ENCODE measurements at regions not wholly inside any gene's neighbourhood (a gene's known extent, or its start where the extent isn't known, plus 50 kb on each side); places are given as distances from the start of the nearest gene placed in this dataset.

DNA sequence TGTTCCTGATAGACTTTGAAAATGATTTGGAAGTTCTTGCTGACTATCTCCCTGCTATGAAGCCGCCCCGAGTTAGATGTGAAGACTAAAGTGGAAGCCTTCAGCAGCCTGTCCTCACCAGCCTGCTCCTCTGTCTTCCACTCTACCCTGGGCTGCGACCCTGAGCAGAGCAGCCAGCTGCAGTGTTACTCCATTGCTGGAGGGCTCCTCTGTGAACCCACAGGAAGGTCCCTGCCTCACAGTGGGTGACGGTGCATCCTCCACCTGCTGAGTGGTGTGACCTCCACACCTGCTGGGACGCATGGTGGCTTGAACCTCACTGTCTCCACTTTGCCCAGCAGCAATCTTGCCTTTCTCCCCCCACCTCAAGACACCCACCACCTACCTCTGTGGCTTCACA, 116.4 kb downstream of the IRS2 start:
- no peak for DNase-seq

- no peak for DNase-seq
Observed at GRCh38 chr13:109669234-109669612, 117.2 kb downstream of the IRS2 start.

- no peak for DNase-seq
Observed at GRCh38 chr13:109668433-109669233, 117.8 kb downstream of the IRS2 start.

DNA sequence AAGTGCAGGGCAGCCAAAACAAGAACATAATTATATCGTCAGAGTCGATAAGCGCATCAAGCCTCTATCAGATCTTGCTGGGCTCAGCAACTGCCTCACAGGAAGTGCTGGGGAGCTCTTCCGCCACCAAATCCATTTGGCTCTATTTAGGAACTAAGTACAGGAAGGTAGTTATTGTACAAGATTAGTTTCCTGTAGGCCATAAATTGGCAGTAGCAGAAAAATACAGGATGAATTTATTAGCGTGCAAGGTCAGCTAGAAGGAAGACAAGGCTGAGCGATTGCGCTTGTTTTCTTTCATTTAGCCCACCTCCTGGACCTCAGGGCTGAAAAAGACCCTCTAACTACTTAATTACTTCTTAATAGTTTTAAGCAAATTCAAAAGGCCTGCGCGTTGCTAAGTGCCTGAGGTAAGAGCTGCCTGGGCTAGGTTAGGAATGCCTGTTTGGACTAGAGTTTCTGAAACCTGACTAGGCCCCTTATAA, 118.5 kb downstream of the IRS2 start:
- no peak for DNase-seq

- DNase-seq, result no peak
Observed at GRCh38 chr13:109667056-109667455, 119.3 kb downstream of the IRS2 start.

DNA sequence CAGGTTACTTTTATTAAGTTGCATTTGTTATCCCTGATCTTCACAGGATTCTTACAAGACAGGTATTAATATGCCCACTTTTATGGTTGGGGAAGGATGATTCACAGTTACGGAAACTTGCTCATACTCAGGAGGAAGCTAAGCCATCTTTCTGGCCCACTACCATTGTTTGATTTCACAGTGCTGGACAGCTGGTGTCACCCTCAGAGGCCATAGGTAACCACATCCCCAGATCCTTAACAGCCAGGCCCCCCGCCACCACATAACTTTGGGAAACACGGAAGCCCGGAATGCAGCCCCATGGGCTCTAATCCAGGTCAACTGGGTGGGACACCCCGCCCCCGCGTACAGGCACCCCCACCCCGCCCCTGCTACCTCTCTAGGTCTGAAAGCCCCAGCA, 119.7 kb downstream of the IRS2 start:
- no peak for DNase-seq

DNA sequence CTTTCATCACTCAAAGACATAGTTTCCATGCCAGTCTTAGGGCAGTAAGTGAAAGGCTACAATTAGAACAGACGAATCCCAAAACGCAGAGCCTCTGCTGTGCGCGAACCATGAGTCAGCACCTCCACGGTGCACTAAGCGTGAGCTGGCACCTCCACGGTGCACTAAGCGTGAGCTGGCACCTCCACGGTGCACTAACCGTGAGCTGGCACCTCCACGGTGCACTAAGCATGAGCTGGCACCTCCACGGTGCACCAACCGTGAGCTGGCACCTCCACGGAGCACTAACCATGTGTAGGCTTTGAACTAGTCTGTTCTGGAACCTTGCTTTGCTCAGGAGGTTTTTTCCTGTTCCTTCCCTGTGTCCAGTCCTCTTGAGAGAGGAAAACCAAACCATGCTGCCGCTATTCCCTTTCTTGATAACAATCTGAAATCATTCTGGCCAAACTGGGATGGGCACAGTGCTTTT, 120.6 kb downstream of the IRS2 start:
- DNase-seq, result no peak

DNA sequence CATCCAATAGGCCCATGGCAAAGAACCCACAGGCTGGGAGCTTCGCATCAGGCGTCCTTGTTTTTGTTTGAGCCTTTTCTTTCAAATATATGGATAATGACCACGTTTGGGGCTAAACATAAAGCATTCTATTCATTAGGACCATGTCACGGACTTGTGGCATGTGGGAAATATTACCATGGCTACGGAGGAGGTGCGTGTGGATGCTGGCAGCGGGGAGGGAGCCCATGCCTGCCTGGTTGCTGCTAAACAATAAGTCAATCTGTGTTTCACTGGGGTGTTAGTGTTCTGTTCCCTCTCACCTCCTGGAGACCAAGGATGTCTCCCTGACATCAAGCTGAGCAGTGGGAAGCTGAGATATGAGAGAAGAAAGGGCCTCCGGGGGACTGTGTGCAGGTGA, 121.1 kb downstream of the IRS2 start:
- DNase-seq, result no peak

DNA sequence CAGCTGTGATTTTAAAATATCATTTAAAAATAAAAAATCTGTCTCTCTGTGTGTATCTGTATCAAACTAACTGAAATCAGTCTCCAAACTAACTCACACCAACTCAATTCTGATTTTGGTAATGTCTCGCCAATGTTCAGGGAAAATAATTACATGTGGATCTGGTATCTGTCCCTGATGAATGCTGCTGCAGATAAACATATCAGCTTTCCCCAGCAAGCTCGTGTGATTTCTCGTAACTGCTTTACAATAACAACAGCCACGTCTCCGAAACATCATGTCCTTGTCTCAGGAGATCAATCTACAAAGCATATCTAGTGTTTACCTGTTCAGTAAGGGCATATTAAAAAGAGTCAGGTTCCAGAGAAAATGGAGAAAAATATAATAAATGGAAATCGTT, 129.0 kb downstream of the IRS2 start:
- DNase-seq, result no peak

DNA sequence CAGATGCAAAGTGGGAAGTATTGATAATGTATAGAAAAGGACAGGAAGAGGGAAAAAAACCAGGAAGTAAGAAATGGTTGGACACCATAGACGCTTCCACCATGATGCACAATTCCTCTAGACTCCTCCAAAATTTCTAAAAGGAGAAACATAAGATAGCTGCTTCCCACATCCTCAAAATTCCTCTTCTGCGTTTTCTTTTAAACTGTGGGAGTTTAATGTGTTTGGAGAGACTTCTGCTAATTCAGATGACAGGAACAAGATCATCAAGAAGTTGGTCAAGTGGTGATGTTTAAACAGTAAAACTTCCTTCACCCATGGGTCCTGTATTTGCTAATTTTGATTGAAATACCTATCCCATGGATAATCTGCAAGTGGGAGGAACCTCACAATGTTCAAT, 130.2 kb downstream of the IRS2 start:
- no peak for DNase-seq

- no peak for DNase-seq
Observed at GRCh38 chr13:109655611-109656010, 130.8 kb downstream of the IRS2 start.

- DNase-seq, result no peak
Observed at GRCh38 chr13:109655206-109655600, 131.2 kb downstream of the IRS2 start.

- no peak for DNase-seq
Observed at GRCh38 chr13:109654341-109655205, 131.8 kb downstream of the IRS2 start.

- DNase-seq, result no peak
Observed at GRCh38 chr13:109652531-109652930, 133.9 kb downstream of the IRS2 start.

GRCh38 chr13:109651854-109652253, 134.5 kb downstream of the IRS2 start:
- DNase-seq, result no peak

DNA sequence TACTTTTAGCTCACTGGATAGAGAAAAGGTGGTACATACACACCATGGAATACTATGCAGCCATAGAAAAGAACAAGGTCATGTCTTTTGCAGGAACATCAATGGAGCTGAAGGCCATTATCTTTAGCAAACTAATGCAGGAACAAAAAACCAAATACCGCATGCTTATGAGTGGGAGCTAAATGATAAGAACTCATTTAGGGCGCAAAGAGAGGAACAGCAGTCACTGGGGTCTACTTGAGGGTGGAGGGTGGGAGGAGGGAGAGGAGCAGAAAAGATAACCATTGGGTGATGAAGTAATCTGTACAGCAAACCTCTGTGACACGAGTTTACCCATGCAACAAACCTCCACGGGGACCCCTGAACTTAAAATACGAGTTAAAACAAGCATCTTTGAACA, 135.1 kb downstream of the IRS2 start:
- no peak for DNase-seq

DNA sequence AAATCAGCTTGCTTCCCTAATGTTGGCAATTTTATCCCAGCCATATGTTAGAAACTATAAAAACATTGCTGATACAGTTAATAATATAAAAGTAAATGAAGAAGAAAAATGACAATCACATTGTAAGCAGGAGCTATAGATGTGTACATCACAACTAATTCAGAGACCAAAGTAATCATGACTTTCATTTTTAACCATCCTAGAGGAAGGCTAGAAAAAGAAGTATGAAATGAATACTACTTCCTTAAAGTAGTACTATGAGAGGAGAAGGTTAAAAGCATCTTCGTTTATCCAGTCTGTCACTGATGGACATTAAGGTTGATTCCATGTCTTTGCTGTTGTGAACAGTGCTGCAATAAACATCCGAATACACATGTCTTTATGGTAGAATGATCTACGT, 135.5 kb downstream of the IRS2 start:
- no peak for DNase-seq

GRCh38 chr13:109649713-109650112, 136.7 kb downstream of the IRS2 start:
- no peak for DNase-seq

GRCh38 chr13:109647699-109648098, 138.7 kb downstream of the IRS2 start:
- DNase-seq, result no peak

DNA sequence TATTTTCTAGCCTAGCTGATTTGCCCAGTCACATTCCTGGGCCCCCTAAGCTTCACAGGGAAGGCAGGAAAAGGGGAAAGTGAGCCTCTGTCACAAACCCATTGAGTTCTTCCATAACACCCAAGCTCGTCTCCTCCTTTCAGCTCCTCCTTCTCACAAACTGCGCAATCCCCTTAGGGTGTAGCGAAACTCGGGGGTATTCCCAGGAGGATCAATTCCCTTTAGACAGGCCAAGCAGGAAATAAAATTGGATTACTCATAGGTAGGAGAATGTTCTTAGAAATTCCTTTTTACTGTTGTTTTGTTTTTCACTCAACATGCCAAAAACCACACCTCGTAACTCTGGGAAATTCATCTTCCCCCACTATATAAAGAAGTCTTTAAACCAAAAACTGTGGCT, 139.3 kb downstream of the IRS2 start:
- DNase-seq, result no peak

DNA sequence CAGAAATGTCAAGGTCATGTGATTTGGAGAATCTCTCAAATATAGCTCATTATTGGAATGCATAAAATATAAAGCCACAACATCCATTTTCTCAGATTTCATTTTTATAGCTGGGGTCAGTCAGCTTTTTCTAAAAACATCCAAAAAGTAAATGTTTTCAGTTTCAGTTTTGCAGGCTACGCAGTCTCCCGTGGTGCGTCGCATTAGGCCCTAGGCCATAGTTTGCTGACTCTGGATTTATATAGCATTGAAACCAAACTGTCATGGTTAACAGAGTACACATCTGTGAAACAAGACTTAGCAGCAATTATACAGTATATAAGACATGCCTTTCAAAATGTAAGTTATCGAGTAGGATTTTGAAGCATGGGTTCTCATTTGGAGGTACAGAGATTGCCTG, 140.0 kb downstream of the IRS2 start:
- DNase-seq, result no peak

DNA sequence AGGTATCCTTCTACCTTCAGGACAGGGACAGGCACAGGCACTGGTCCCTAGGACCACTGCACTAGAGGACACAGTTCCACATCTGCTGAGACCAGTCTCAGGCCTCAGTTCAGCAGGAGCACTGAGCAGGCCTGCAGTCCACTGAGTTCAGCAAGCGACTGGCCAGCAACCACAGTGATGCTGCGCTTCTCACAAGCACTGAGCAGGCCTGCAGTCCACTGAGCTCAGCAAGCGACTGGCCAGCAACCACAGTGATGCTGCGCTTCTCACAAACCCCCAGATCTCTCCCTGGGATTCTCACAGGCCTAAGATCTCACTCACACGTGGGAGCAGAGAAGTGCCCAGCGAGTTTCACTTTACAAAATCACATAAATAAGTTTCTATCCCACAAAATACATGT, 140.6 kb downstream of the IRS2 start:
- no peak for DNase-seq

DNA sequence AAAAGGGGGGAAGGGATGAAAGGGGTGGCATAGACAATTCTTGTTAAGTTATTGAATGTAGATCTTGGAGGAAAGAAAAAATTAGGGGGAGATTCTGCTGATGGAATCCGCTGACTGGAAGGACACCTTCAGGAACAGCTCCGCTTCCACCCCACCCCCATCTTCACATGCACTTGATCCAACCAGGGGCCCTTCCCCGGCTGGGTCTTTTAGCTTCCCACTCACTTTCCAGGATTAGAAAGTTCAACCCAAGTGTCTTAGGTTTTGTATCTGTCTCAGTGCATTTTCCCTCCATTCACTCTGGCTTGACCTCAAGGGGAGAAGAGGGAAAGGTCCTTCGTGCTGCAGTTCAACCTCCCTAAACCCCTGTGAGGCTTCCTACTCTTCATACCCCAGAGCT, 141.4 kb downstream of the IRS2 start:
- DNase-seq, result no peak

All from activated CD4-positive, alpha-beta T cell treated with anti-CD3 and anti-CD28 coated beads for 4 hours (primary cell).